Subcutaneous abdominal adipose tissue (tissue), 5 donors: ENCODE measurements at regions not wholly inside any gene's neighbourhood (a gene's known extent, or its start where the extent isn't known, plus 50 kb on each side); places are given as distances from the start of the nearest gene placed in this dataset.

ENCODE experiments used
- H3K27ac ChIP-seq: one replicate; pipeline ENCODE4 v1.7.0; 2013; ENCODE audit warnings: low read depth, mild to moderate bottlenecking, inconsistent platforms, low read length, moderate library complexity
- H3K27me3 ChIP-seq, 5 donors: one replicate each; pipeline ENCODE4 v1.7.0; 2013; ENCODE audit warnings: low read length in 5 of 5, inconsistent platforms in 1 of 5; ENCODE audit not compliant: control insufficient read depth in 5 of 5, insufficient read depth in 4 of 5
- H3K36me3 ChIP-seq, 5 donors: one replicate each; pipeline ENCODE4 v1.7.0; 2013; ENCODE audit warnings: low read length in 5 of 5; ENCODE audit not compliant: control insufficient read depth in 5 of 5, insufficient read depth in 5 of 5
- H3K4me1 ChIP-seq, 5 donors: one replicate each; pipeline ENCODE4 v1.7.0; 2013; ENCODE audit warnings: low read length in 5 of 5, mild to moderate bottlenecking in 3 of 5, moderate library complexity in 1 of 5; ENCODE audit not compliant: control insufficient read depth in 5 of 5, insufficient read depth in 5 of 5
- H3K4me3 ChIP-seq, 5 donors: one replicate each; pipeline ENCODE4 v1.7.0; 2013; ENCODE audit warnings: low read length in 5 of 5, low read depth in 1 of 5
- H3K9ac ChIP-seq, 5 donors: one replicate each; pipeline ENCODE4 v1.7.0; 2013; ENCODE audit warnings: low read length in 5 of 5, mild to moderate bottlenecking in 4 of 5, moderate library complexity in 3 of 5
- H3K9me3 ChIP-seq, 5 donors: one replicate each; pipeline ENCODE4 v1.7.0; 2013; ENCODE audit warnings: low read length in 5 of 5; ENCODE audit not compliant: control insufficient read depth in 5 of 5
- donor health status: healthy.
- donor health status: healthy.
- donor health status: healthy.
- donor health status: healthy.
- donor health status: healthy.

GRCh38 chr16:72285728-72286127, 113.8 kb upstream of the PMFBP1 start:
- no peak overlapping the region for H3K27ac ChIP-seq
- H3K4me1 ChIP-seq: no peaks in the 10 kb centered on the region
- no peaks in the 10 kb centered on the region for H3K27me3 ChIP-seq
- H3K9ac ChIP-seq: no peak overlapping the region
- no peak overlapping the region for H3K4me3 ChIP-seq
- no peaks in the 10 kb centered on the region for H3K9me3 ChIP-seq
- H3K36me3 ChIP-seq: no peaks in the 10 kb centered on the region

GRCh38 chr16:72285324-72285723, 113.4 kb upstream of the PMFBP1 start:
- H3K27ac ChIP-seq: no peak overlapping the region
- no peak overlapping the region for H3K9ac ChIP-seq
- H3K4me3 ChIP-seq: no peak overlapping the region
- H3K4me1 ChIP-seq: no peaks in the 10 kb centered on the region
- no peaks in the 10 kb centered on the region for H3K27me3 ChIP-seq
- H3K9me3 ChIP-seq: no peaks in the 10 kb centered on the region
- H3K36me3 ChIP-seq: no peaks in the 10 kb centered on the region

GRCh38 chr16:72284042-72284789, 112.3 kb upstream of the PMFBP1 start:
- H3K9me3 ChIP-seq: no peaks in the 10 kb centered on the region
- no peaks in the 10 kb centered on the region for H3K4me1 ChIP-seq
- no peaks in the 10 kb centered on the region for H3K27me3 ChIP-seq
- no peak overlapping the region for H3K9ac ChIP-seq
- no peaks in the 10 kb centered on the region for H3K36me3 ChIP-seq
- no peak overlapping the region for H3K4me3 ChIP-seq
- H3K27ac ChIP-seq: no peak overlapping the region

GRCh38 chr16:72282362-72282761, 110.4 kb upstream of the PMFBP1 start:
- Histone ChIP-seq H3K27ac (no peak overlapping the region), H3K9ac (no peak overlapping the region), H3K27me3 (no peaks in the 10 kb centered on the region), H3K36me3 (no peaks in the 10 kb centered on the region), H3K4me1 (no peaks in the 10 kb centered on the region), H3K9me3 (no peaks in the 10 kb centered on the region), H3K4me3 (no peak overlapping the region)

GRCh38 chr16:72278301-72278700, 106.3 kb upstream of the PMFBP1 start:
- H3K27me3 ChIP-seq: no peaks in the 10 kb centered on the region
- no peak overlapping the region for H3K9ac ChIP-seq
- no peak overlapping the region for H3K4me3 ChIP-seq
- H3K9me3 ChIP-seq: no peaks in the 10 kb centered on the region
- no peak overlapping the region for H3K27ac ChIP-seq
- no peaks in the 10 kb centered on the region for H3K4me1 ChIP-seq
- H3K36me3 ChIP-seq: no peaks in the 10 kb centered on the region

GRCh38 chr16:72277749-72278148, 105.8 kb upstream of the PMFBP1 start:
- Histone ChIP-seq H3K27ac (no peak overlapping the region), H3K27me3 (no peaks in the 10 kb centered on the region), H3K4me3 (no peak overlapping the region), H3K9me3 (no peaks in the 10 kb centered on the region), H3K36me3 (no peaks in the 10 kb centered on the region), H3K4me1 (no peaks in the 10 kb centered on the region), H3K9ac (no peak overlapping the region)

- Histone ChIP-seq H3K9me3 (peaks cover 0 to 2% (median 0%) of the 10 kb centered on the region in 5 donors), H3K27me3 (no peaks in the 10 kb centered on the region), H3K4me1 (no peaks in the 10 kb centered on the region), H3K36me3 (no peaks in the 10 kb centered on the region), H3K4me3 (no peak overlapping the region), H3K9ac (no peak overlapping the region), H3K27ac (no peak overlapping the region)
Observed at GRCh38 chr16:72271699-72272240, 99.8 kb upstream of the PMFBP1 start.

GRCh38 chr16:72270531-72270930, 98.6 kb upstream of the PMFBP1 start:
- Histone ChIP-seq H3K9ac (no peak overlapping the region), H3K4me3 (no peak overlapping the region), H3K9me3 (peaks cover 0 to 2% (median 0%) of the 10 kb centered on the region in 5 donors), H3K4me1 (no peaks in the 10 kb centered on the region), H3K36me3 (no peaks in the 10 kb centered on the region), H3K27ac (no peak overlapping the region), H3K27me3 (no peaks in the 10 kb centered on the region)

GRCh38 chr16:72266836-72267235, 94.9 kb upstream of the PMFBP1 start:
- no peak overlapping the region for H3K9ac ChIP-seq

GRCh38 chr16:72264771-72265170, 92.8 kb upstream of the PMFBP1 start:
- Histone ChIP-seq H3K4me1 (no peaks in the 10 kb centered on the region), H3K9ac (no peak overlapping the region), H3K27ac (no peak overlapping the region), H3K4me3 (no peak overlapping the region), H3K36me3 (no peaks in the 10 kb centered on the region), H3K27me3 (no peaks in the 10 kb centered on the region), H3K9me3 (peaks cover 0 to 2% (median 0%) of the 10 kb centered on the region in 5 donors)

More at GRCh38 chr16:72266836-72267235, 94.9 kb upstream of the PMFBP1 start:
- peaks cover 0 to 2% (median 0%) of the 10 kb centered on the region in 5 donors for H3K9me3 ChIP-seq
- no peaks in the 10 kb centered on the region for H3K27me3 ChIP-seq
- H3K4me1 ChIP-seq: no peaks in the 10 kb centered on the region
- no peak overlapping the region for H3K4me3 ChIP-seq
- no peak overlapping the region for H3K27ac ChIP-seq
- no peaks in the 10 kb centered on the region for H3K36me3 ChIP-seq
